ENCODE measurements at regions not wholly inside any gene's neighbourhood (a gene's known extent, or its start where the extent isn't known, plus 50 kb on each side); places are given as distances from the start of the nearest gene placed in this dataset.

GRCh38 chr4:114349543-114350175 is 248.9 kb upstream of the UGT8 start:
- TF ChIP-seq CTCF (IDR thresholded peaks at IDR 0.05) (no peak), EZH2 (IDR thresholded peaks at IDR 0.05; ENCODE audit: borderline replicate concordance, insufficient read depth, low read depth, low read length, poor library complexity, severe bottlenecking) (no peak)
